Stomach (tissue), 8 donors: ENCODE measurements at regions not wholly inside any gene's neighbourhood (a gene's known extent, or its start where the extent isn't known, plus 50 kb on each side); places are given as distances from the start of the nearest gene placed in this dataset.

Source experiments
- DNase-seq, 2 donors: peaks; one replicate each; pipeline versions ENCODE4 v3.0.0 to v3.0.0-alpha.2; 2013 to 2019
- H3K27ac ChIP-seq, 5 donors: fragments of 200-600 bp in 4 of 5; sonication (generic) in 4 of 5; one replicate each; pipeline ENCODE4 v1.5.1; 2013 to 2019; ENCODE audit warnings: mild to moderate bottlenecking in 1 of 5, moderate library complexity in 1 of 5
- H3K27me3 ChIP-seq, 3 donors: fragments of 200-600 bp; sonication (generic); one replicate each; pipeline ENCODE4 v1.5.1; 2017 to 2019; ENCODE audit warnings: mixed run types in 1 of 3
- H3K36me3 ChIP-seq, 4 donors: fragments of 200-600 bp; sonication (generic); 1 replicate in 3 of 4; 2 replicates in 1 of 4; pipeline ENCODE4 v1.5.1; 2016 to 2019
- H3K4me1 ChIP-seq, 4 donors: fragments of 200-600 bp; sonication (generic); one replicate each; pipeline ENCODE4 v1.5.1; 2016 to 2019
- H3K4me3 ChIP-seq, 4 donors: fragments of 200-600 bp; sonication (generic) in 3 of 4; one replicate each; pipeline ENCODE4 v1.5.1; 2016 to 2019; ENCODE audit warnings: mild to moderate bottlenecking in 1 of 4
- H3K9me3 ChIP-seq, 4 donors: fragments of 200-600 bp; sonication (generic); one replicate each; pipeline ENCODE4 v1.5.1; 2016 to 2019
- CTCF ChIP-seq, 7 experiments: fragments of 450-650 bp in 4 of 7; fragments of 200-600 bp in 3 of 7; sonication (generic) in 3 of 7; IDR thresholded peaks; one replicate each; pipeline ENCODE4 v1.5.1; 2016 to 2019; ENCODE audit warnings: antibody characterized with exemption in 7 of 7, control low read depth in 2 of 7, mild to moderate bottlenecking in 1 of 7
- EP300 ChIP-seq: sonication (generic); formaldehyde crosslinking; IDR thresholded peaks from one replicate; pipeline ENCODE4 v1.6.1; 2017; ENCODE audit warnings: antibody characterized with exemption
- POLR2A ChIP-seq, 4 donors: fragments of 450-650 bp; IDR thresholded peaks; one replicate each; pipeline ENCODE4 v1.6.1; 2016; ENCODE audit warnings: antibody characterized with exemption in 4 of 4, control low read depth in 2 of 4, mild to moderate bottlenecking in 1 of 4, moderate library complexity in 1 of 4
- POLR2AphosphoS5 ChIP-seq, 3 donors: sonication (generic); formaldehyde crosslinking; IDR thresholded peaks; one replicate each; pipeline ENCODE4 v1.6.1; 2016; ENCODE audit warnings: antibody characterized with exemption in 3 of 3
- WGBS, 5 donors: extraction: QIAGEN DNeasy Blood & Tissue Kit in 3 of 5; methylation state at CpG; one replicate each; pipeline versions ENCODE4 v1.1.5 to v1.1.7; 2013 to 2018; 5-methylcytosine and 5-hydroxymethylcytosine counted together
- intact Hi-C: fragments of 100-400 bp; cut with DNase I; formaldehyde crosslinking; loops from one replicate; pipeline ENCODE4 v1.15.1; 2023; ENCODE audit warnings: low total_unique reads
- donor health status: healthy with polysubstance abuse.
- donor health status: Bipolar disorder and iron deficiency.
- donor health status: healthy.

GRCh38 chr14:53354336-53354735 is 201.2 kb upstream of the DDHD1 start:
- no peaks in the 10 kb centered on the region for H3K27me3 ChIP-seq

GRCh38 chr14:53350866-53351265 is 197.7 kb upstream of the DDHD1 start:
- Histone ChIP-seq H3K27ac (no peak overlapping the region), H3K36me3 (no peaks in the 10 kb centered on the region), H3K9me3 (no peaks in the 10 kb centered on the region), H3K4me3 (no peak overlapping the region), H3K27me3 (no peaks in the 10 kb centered on the region), H3K4me1 (peaks cover 0 to 10% (median 5%) of the 10 kb centered on the region in 4 donors)
- no peak for TF ChIP-seq EP300
- TF ChIP-seq POLR2A (IDR thresholded peaks at IDR 0.05): no peak
- no peak for TF ChIP-seq CTCF (IDR thresholded peaks at IDR 0.05)
- TF ChIP-seq POLR2AphosphoS5 (IDR thresholded peaks at IDR 0.05): no peak
- intact Hi-C loops: no loop called here
- no peak for DNase-seq

More at GRCh38 chr14:53354336-53354735, 201.2 kb upstream of the DDHD1 start:
- peaks cover 0 to 15% (median 9%) of the 10 kb centered on the region in 4 donors for H3K4me1 ChIP-seq
- intact Hi-C loops: no loop called here
- TF ChIP-seq EP300 (no peak), CTCF (IDR thresholded peaks at IDR 0.05) (no peak), POLR2A (IDR thresholded peaks at IDR 0.05) (no peak), POLR2AphosphoS5 (IDR thresholded peaks at IDR 0.05) (no peak)
- no peaks in the 10 kb centered on the region for H3K36me3 ChIP-seq
- no peak for DNase-seq
- H3K27ac ChIP-seq: no peak overlapping the region
- H3K9me3 ChIP-seq: no peaks in the 10 kb centered on the region
- no peak overlapping the region for H3K4me3 ChIP-seq

GRCh38 chr14:53350429-53350828 is 197.3 kb upstream of the DDHD1 start:
- Histone ChIP-seq H3K27ac (no peak overlapping the region), H3K27me3 (no peaks in the 10 kb centered on the region), H3K4me1 (peaks cover 0 to 5% (median under 1%) of the 10 kb centered on the region in 4 donors), H3K36me3 (no peaks in the 10 kb centered on the region), H3K4me3 (no peak overlapping the region), H3K9me3 (no peaks in the 10 kb centered on the region)
- no peak for DNase-seq
- TF ChIP-seq POLR2A (IDR thresholded peaks at IDR 0.05) (no peak), CTCF (IDR thresholded peaks at IDR 0.05) (no peak), EP300 (no peak), POLR2AphosphoS5 (IDR thresholded peaks at IDR 0.05) (no peak)
- 93 to 99% (median 97%) methylated on average over 2 of the region's 2 CpGs for WGBS, 5 donors
- intact Hi-C loops: no loop called here

- 62 to 67% (median 64%) methylated on average over 3 of the region's 3 CpGs for whole genome bisulfite sequencing, 5 donors
- TF ChIP-seq POLR2AphosphoS5 (IDR thresholded peaks at IDR 0.05): no peak
- TF ChIP-seq POLR2A (IDR thresholded peaks at IDR 0.05): no peak
- TF ChIP-seq EP300: no peak
- TF ChIP-seq CTCF (IDR thresholded peaks at IDR 0.05): no peak
- Histone ChIP-seq H3K27ac (no peak overlapping the region), H3K9me3 (no peaks in the 10 kb centered on the region), H3K4me3 (no peak overlapping the region), H3K36me3 (no peaks in the 10 kb centered on the region), H3K4me1 (no peaks in the 10 kb centered on the region), H3K27me3 (no peaks in the 10 kb centered on the region)
- no peak for DNase-seq
- intact Hi-C loops: no loop called here
Observed at GRCh38 chr14:53346988-53347387, 193.9 kb upstream of the DDHD1 start.
